Right lobe of liver (tissue), 6 donors: ENCODE measurements at regions not wholly inside any gene's neighbourhood (a gene's known extent, or its start where the extent isn't known, plus 50 kb on each side); places are given as distances from the start of the nearest gene placed in this dataset.

Source experiments
- ATAC-seq, 4 donors: fragments of 200-7000 bp; cut with Tn5 transposase; one replicate each; pipeline ENCODE4 v1.9.1; 2020; ENCODE audit warnings: mild to moderate bottlenecking in 4 of 4, moderate library complexity in 4 of 4
- DNase-seq, 3 donors: peaks; one replicate each; pipeline ENCODE4 v3.0.0-alpha.2; 2020
- H3K27ac ChIP-seq, 3 donors: fragments of 200-600 bp; one replicate each; pipeline ENCODE4 v1.8.0; 2022
- H3K27me3 ChIP-seq, 2 donors: fragments of 200-600 bp; one replicate each; pipeline ENCODE4 v1.8.0; 2022
- H3K36me3 ChIP-seq, 4 donors: fragments of 200-600 bp; sonication (generic) in 1 of 4; one replicate each; pipeline versions ENCODE4 v1.5.1 to v1.8.0; 2017 to 2022; ENCODE audit warnings: control low read depth in 1 of 4
- H3K4me1 ChIP-seq, 4 donors: fragments of 200-600 bp; sonication (generic) in 1 of 4; one replicate each; pipeline versions ENCODE4 v1.5.1 to v1.8.0; 2017 to 2022; ENCODE audit warnings: control low read depth in 1 of 4
- H3K4me3 ChIP-seq, 3 donors: fragments of 200-600 bp; one replicate each; pipeline ENCODE4 v1.8.0; 2022
- H3K9me3 ChIP-seq, 4 donors: fragments of 200-600 bp; sonication (generic) in 1 of 4; one replicate each; pipeline versions ENCODE4 v1.5.1 to v1.8.0; 2017 to 2022; ENCODE audit warnings: control low read depth in 1 of 4
- CTCF ChIP-seq, 4 donors: fragments of 200-600 bp in 3 of 4; fragments of 450-650 bp in 1 of 4; IDR thresholded peaks; one replicate each; pipeline versions ENCODE4 v1.5.1 to v1.8.0; 2016 to 2022; ENCODE audit warnings: antibody characterized with exemption in 4 of 4, mild to moderate bottlenecking in 2 of 4
- POLR2A ChIP-seq: fragments of 450-650 bp; IDR thresholded peaks from one replicate; pipeline ENCODE4 v1.6.1; 2017; ENCODE audit warnings: antibody characterized with exemption, mild to moderate bottlenecking
- WGBS: methylation state at CpG from one replicate; pipeline ENCODE4 v1.1.6; 2018; ENCODE audit warnings: low coverage, low lambda C conversion rate; ENCODE audit not compliant: insufficient coverage; ENCODE audit errors: missing lambda C conversion rate; 5-methylcytosine and 5-hydroxymethylcytosine counted together
- intact Hi-C, 2 donors: fragments of 100-400 bp; cut with DNase I; formaldehyde crosslinking; loops; one replicate each; pipeline versions ENCODE4 v1.11.2 to v1.14.1; 2022
- donor health status: DM: no; HTN: yes; CAD: no.
- donor health status: DM: no; HTN: no; CAD: no.
- donor health status: DM: no; HTN: no; CAD: no.
- donor health status: DM: no; HTN: yes; CAD: no.
- donor health status: DM: no; HTN: yes; CAD: no.

GRCh38 chr10:131480861-131481260 is 169.3 kb upstream of the TCERG1L start:
- DNase-seq (no peak), ATAC-seq (no peak)
- Histone ChIP-seq H3K9me3 (no peaks in the 10 kb centered on the region), H3K27me3 (no peaks in the 10 kb centered on the region), H3K27ac (no peak overlapping the region), H3K36me3 (no peaks in the 10 kb centered on the region), H3K4me1 (peaks cover 0 to 10% (median 3%) of the 10 kb centered on the region in 4 donors), H3K4me3 (no peak overlapping the region)
- intact Hi-C loops, result no loop called here
- WGBS, result 48% methylated on average over 7 of the region's 7 CpGs
- no peak for TF ChIP-seq POLR2A

- DNase-seq, result no peak
- Histone ChIP-seq H3K9me3 (no peaks in the 10 kb centered on the region), H3K27me3 (no peaks in the 10 kb centered on the region), H3K27ac (no peak overlapping the region), H3K36me3 (no peaks in the 10 kb centered on the region), H3K4me3 (no peak overlapping the region), H3K4me1 (no peaks in the 10 kb centered on the region)
- no peak for ATAC-seq
- 88% methylated on average over 2 of the region's 2 CpGs for WGBS
- TF ChIP-seq CTCF (IDR thresholded peaks at IDR 0.05) (no peak), POLR2A (no peak)
- intact Hi-C loops, result no loop called here
These were observed 174.2 kb upstream of the TCERG1L start for GRCh38 chr10:131485732-131486131.

GRCh38 chr10:131487822-131488221 is 176.3 kb upstream of the TCERG1L start:
- intact Hi-C loops, result no loop called here
- Histone ChIP-seq H3K9me3 (no peaks in the 10 kb centered on the region), H3K27me3 (no peaks in the 10 kb centered on the region), H3K36me3 (no peaks in the 10 kb centered on the region), H3K4me3 (no peak overlapping the region), H3K4me1 (no peaks in the 10 kb centered on the region), H3K27ac (no peak overlapping the region)
- no peak for ATAC-seq
- no peak for DNase-seq
- TF ChIP-seq CTCF (IDR thresholded peaks at IDR 0.05), result peak in 2 of 4 donors; percentile 9
- TF ChIP-seq POLR2A, result no peak
- 70% methylated on average over 5 of the region's 5 CpGs for WGBS

- H3K4me3 ChIP-seq, result no peak overlapping the region
- intact Hi-C loops, result no loop called here
- DNase-seq (no peak), ATAC-seq (no peak)
- no peaks in the 10 kb centered on the region for H3K27me3 ChIP-seq
- no peak overlapping the region for H3K27ac ChIP-seq
- H3K36me3 ChIP-seq, result no peaks in the 10 kb centered on the region
- TF ChIP-seq CTCF (IDR thresholded peaks at IDR 0.05), result no peak
- no peak for TF ChIP-seq POLR2A
- no peaks in the 10 kb centered on the region for H3K9me3 ChIP-seq
- H3K4me1 ChIP-seq, result no peaks in the 10 kb centered on the region
- 55% methylated on average over 4 of the region's 9 CpGs for WGBS
These were observed 179.6 kb upstream of the TCERG1L start for GRCh38 chr10:131490991-131491594.

- Histone ChIP-seq H3K27ac (no peak overlapping the region), H3K27me3 (no peaks in the 10 kb centered on the region), H3K9me3 (no peaks in the 10 kb centered on the region), H3K36me3 (no peaks in the 10 kb centered on the region), H3K4me3 (no peak overlapping the region), H3K4me1 (no peaks in the 10 kb centered on the region)
- WGBS, result 57% methylated on average over 7 of the region's 9 CpGs
- DNase-seq (no peak), ATAC-seq (no peak)
- no peak for TF ChIP-seq POLR2A
- intact Hi-C loops, result no loop called here
These were observed 180.8 kb upstream of the TCERG1L start for GRCh38 chr10:131492211-131492857.
